Non-pigmented ciliary epithelial cell (primary cell): ENCODE measurements at regions not wholly inside any gene's neighbourhood (a gene's known extent, or its start where the extent isn't known, plus 50 kb on each side); places are given as distances from the start of the nearest gene placed in this dataset.
"Not testable (repeated sequence)": the region's sequence is repeated elsewhere in the genome, so short reads cannot be mapped to it uniquely, and the experiment has no call there.

ENCODE experiments used
- DNase-seq: peaks from one replicate; pipeline ENCODE4 v3.0.0-alpha.2; 2010; ENCODE audit warnings: low read depth

- no peak for DNase-seq
Observed at GRCh38 chr3:137615659-137616418, 148.3 kb upstream of the SOX14 start.

- no peak for DNase-seq
Observed at GRCh38 chr3:137641879-137642704, 122.0 kb upstream of the SOX14 start.

GRCh38 chr3:137642831-137643230, 121.3 kb upstream of the SOX14 start:
- no peak for DNase-seq

- no peak for DNase-seq
Observed at GRCh38 chr3:137647179-137647578, 116.9 kb upstream of the SOX14 start.

GRCh38 chr3:137669519-137670060, 94.5 kb upstream of the SOX14 start:
- no peak for DNase-seq

- no peak for DNase-seq
Observed at GRCh38 chr3:137687181-137687879, 76.8 kb upstream of the SOX14 start.

- no peak for DNase-seq
Observed at GRCh38 chr3:137692803-137693431, 71.2 kb upstream of the SOX14 start.

GRCh38 chr3:137693791-137694190, 70.3 kb upstream of the SOX14 start:
- DNase-seq: no peak

- DNase-seq: no peak
Observed at GRCh38 chr3:137694836-137695235, 69.3 kb upstream of the SOX14 start.

GRCh38 chr3:137695351-137695750, 68.8 kb upstream of the SOX14 start:
- DNase-seq: no peak

- DNase-seq: no peak
Observed at GRCh38 chr3:137709011-137709601, 55.0 kb upstream of the SOX14 start.

GRCh38 chr3:137713965-137714364, 50.1 kb upstream of the SOX14 start:
- DNase-seq: not testable (repeated sequence)
